NT2/D1 (cell line): ENCODE measurements at regions not wholly inside any gene's neighbourhood (a gene's known extent, or its start where the extent isn't known, plus 50 kb on each side); places are given as distances from the start of the nearest gene placed in this dataset.

ENCODE experiments used
- SUZ12 ChIP-seq: IDR thresholded peaks from 2 replicates; pipeline ENCODE4 v1.6.1; 2011; ENCODE audit not compliant: insufficient read length, insufficient read depth; ENCODE audit errors: extremely low read depth
- YY1 ChIP-seq: IDR thresholded peaks from 2 replicates; pipeline ENCODE4 v1.6.1; 2011; ENCODE audit not compliant: insufficient read length, insufficient read depth
- ZNF274 ChIP-seq: IDR thresholded peaks from 2 replicates; pipeline ENCODE4 v1.6.1; 2011; ENCODE audit warnings: mild to moderate bottlenecking, low read depth, low read length

- TF ChIP-seq SUZ12 (no peak), ZNF274 (no peak), YY1 (no peak)
Measured at GRCh38 chr1:165144757-165145397, 211.6 kb downstream of the LMX1A start.
